GM19397 (cell line): ENCODE measurements at regions not wholly inside any gene's neighbourhood (a gene's known extent, or its start where the extent isn't known, plus 50 kb on each side); places are given as distances from the start of the nearest gene placed in this dataset.

Experiments
- ATAC-seq: cut with Tn5 transposase; IDR thresholded peaks from one replicate; pipeline ENCODE4 v1.9.1; 2021; ENCODE audit warnings: mild to moderate bottlenecking, moderate library complexity; ENCODE audit not compliant: unreplicated experiment

- no peak for ATAC-seq
These were observed 247.9 kb upstream of the NT5C1B start for GRCh38 chr2:18837240-18837639.

- no peak for ATAC-seq
These were observed 247.1 kb upstream of the NT5C1B start for GRCh38 chr2:18836436-18836835.

GRCh38 chr2:18835787-18836186, 246.4 kb upstream of the NT5C1B start:
- no peak for ATAC-seq

- ATAC-seq = no peak
These were observed 245.0 kb upstream of the NT5C1B start for GRCh38 chr2:18834341-18834740.

GRCh38 chr2:18833941-18834340, 244.6 kb upstream of the NT5C1B start:
- no peak for ATAC-seq

GRCh38 chr2:18831916-18832510, 242.6 kb upstream of the NT5C1B start:
- ATAC-seq = no peak

GRCh38 chr2:18830962-18831361, 241.6 kb upstream of the NT5C1B start:
- ATAC-seq = no peak

- ATAC-seq = no peak
These were observed 240.6 kb upstream of the NT5C1B start for GRCh38 chr2:18829976-18830375.

GRCh38 chr2:18829251-18829902, 240.0 kb upstream of the NT5C1B start:
- no peak for ATAC-seq

- no peak for ATAC-seq
These were observed 238.9 kb upstream of the NT5C1B start for GRCh38 chr2:18828296-18828695.

- ATAC-seq = no peak
These were observed 236.5 kb upstream of the NT5C1B start for GRCh38 chr2:18825838-18826237.

GRCh38 chr2:18824915-18825314, 235.5 kb upstream of the NT5C1B start:
- no peak for ATAC-seq

GRCh38 chr2:18824325-18824790, 235.0 kb upstream of the NT5C1B start:
- ATAC-seq = no peak

GRCh38 chr2:18821431-18821830, 232.1 kb upstream of the NT5C1B start:
- no peak for ATAC-seq

GRCh38 chr2:18820966-18821365, 231.6 kb upstream of the NT5C1B start:
- ATAC-seq = no peak

- no peak for ATAC-seq
These were observed 230.2 kb upstream of the NT5C1B start for GRCh38 chr2:18819566-18819965.

- no peak for ATAC-seq
These were observed 225.0 kb upstream of the NT5C1B start for GRCh38 chr2:18814387-18814786.

GRCh38 chr2:18804536-18804935, 215.2 kb upstream of the NT5C1B start:
- ATAC-seq = no peak

- no peak for ATAC-seq
These were observed 214.0 kb upstream of the NT5C1B start for GRCh38 chr2:18803141-18803939.

GRCh38 chr2:18800240-18800971, 211.0 kb upstream of the NT5C1B start:
- ATAC-seq = no peak

GRCh38 chr2:18799397-18799796, 210.0 kb upstream of the NT5C1B start:
- no peak for ATAC-seq
